Transverse colon (tissue), 4 donors: ENCODE measurements at regions not wholly inside any gene's neighbourhood (a gene's known extent, or its start where the extent isn't known, plus 50 kb on each side); places are given as distances from the start of the nearest gene placed in this dataset.

Experiments used
- DNase-seq: peaks from one replicate; pipeline ENCODE4 v3.0.0-alpha.2; 2019
- H3K27ac ChIP-seq, 4 donors: fragments of 200-600 bp; sonication (generic); 2 replicates each; pipeline ENCODE4 v1.5.1; 2016 to 2018; ENCODE audit warnings: inconsistent platforms in 4 of 4
- H3K27me3 ChIP-seq: fragments of 200-600 bp; sonication (generic); 2 replicates; pipeline ENCODE4 v1.5.1; 2017; ENCODE audit warnings: inconsistent platforms
- H3K36me3 ChIP-seq, 4 donors: fragments of 200-600 bp; sonication (generic); 2 replicates each; pipeline ENCODE4 v1.5.1; 2017 to 2019; ENCODE audit warnings: inconsistent platforms in 4 of 4
- H3K4me1 ChIP-seq, 4 donors: fragments of 200-600 bp; sonication (generic); 2 replicates each; pipeline ENCODE4 v1.5.1; 2017 to 2020; ENCODE audit warnings: inconsistent platforms in 4 of 4
- H3K4me3 ChIP-seq, 4 donors: fragments of 200-600 bp; sonication (generic); 1 replicate in 1 of 4; 2 replicates in 3 of 4; pipeline versions ENCODE4 v1.5.1 to v1.6.1; 2017 to 2019; ENCODE audit warnings: inconsistent platforms in 4 of 4
- H3K9me3 ChIP-seq, 2 donors: fragments of 200-600 bp; sonication (generic); 2 replicates each; pipeline ENCODE4 v1.5.1; 2017 to 2019; ENCODE audit warnings: inconsistent platforms in 2 of 2
- CTCF ChIP-seq, 5 experiments: fragments of 200-600 bp in 3 of 5; fragments of 450-650 bp in 2 of 5; sonication (generic) in 3 of 5; IDR thresholded peaks; 1 replicate in 2 of 5; 2 replicates in 3 of 5; pipeline ENCODE4 v1.5.1; 2016 to 2017; ENCODE audit warnings: antibody characterized with exemption in 5 of 5, inconsistent platforms in 3 of 5, mild to moderate bottlenecking in 2 of 5, moderate library complexity in 1 of 5
- EP300 ChIP-seq: sonication (generic); formaldehyde crosslinking; IDR thresholded peaks from one replicate; pipeline ENCODE4 v1.6.1; 2017; ENCODE audit warnings: antibody characterized with exemption, low read depth
- POLR2A ChIP-seq: fragments of 450-650 bp; IDR thresholded peaks from one replicate; pipeline ENCODE4 v1.6.1; 2016; ENCODE audit warnings: antibody characterized with exemption, mild to moderate bottlenecking, moderate library complexity
- POLR2AphosphoS5 ChIP-seq, 3 donors: sonication (generic); formaldehyde crosslinking; IDR thresholded peaks; one replicate each; pipeline ENCODE4 v1.6.1; 2016; ENCODE audit warnings: antibody characterized with exemption in 3 of 3
- WGBS, 2 donors: methylation state at CpG; one replicate each; pipeline ENCODE4 v1.1.5; 2018; ENCODE audit warnings: low coverage in 1 of 2; 5-methylcytosine and 5-hydroxymethylcytosine counted together
- in situ Hi-C, 4 donors: fragments of 200-750 bp; cut with MboI; loops; one replicate each; pipeline versions ENCODE4 v1.15.0 to v1.15.1; 2017; ENCODE audit warnings: low sequenced_read_pairs in 3 of 4, low pct_ligation_motif_present in 1 of 4, low pct_unique_long_range_greater_than_20kb in 1 of 4
- intact Hi-C: fragments of 100-400 bp; cut with DNase I; formaldehyde crosslinking; loops from one replicate; pipeline ENCODE4 v1.15.1; 2023; ENCODE audit warnings: low total_unique reads

GRCh38 chr10:128525936-128526335, 399.7 kb upstream of the MKI67 start:
- no peak for DNase-seq
- TF ChIP-seq POLR2A (no peak), EP300 (no peak), POLR2AphosphoS5 (IDR thresholded peaks at IDR 0.05) (no peak), CTCF (IDR thresholded peaks at IDR 0.05) (no peak)
- Histone ChIP-seq H3K27me3 (peaks cover 5% of the 10 kb centered on the region), H3K4me3 (no peak overlapping the region), H3K27ac (no peak overlapping the region), H3K36me3 (no peaks in the 10 kb centered on the region), H3K9me3 (no peaks in the 10 kb centered on the region), H3K4me1 (no peaks in the 10 kb centered on the region)
- intact Hi-C loops (no loop called here), in situ Hi-C loops (no loop called here)
- WGBS, 2 donors, result 40 to 87% methylated on average over 1 to 8 of the region's 8 CpGs

- Histone ChIP-seq H3K27ac (no peak overlapping the region), H3K9me3 (no peaks in the 10 kb centered on the region), H3K4me3 (no peak overlapping the region), H3K4me1 (no peaks in the 10 kb centered on the region), H3K27me3 (peaks cover 5% of the 10 kb centered on the region), H3K36me3 (no peaks in the 10 kb centered on the region)
- in situ Hi-C loops (no loop called here), intact Hi-C loops (no loop called here)
- WGBS, 2 donors, result 58 to 60% methylated on average over 9 to 17 of the region's 17 CpGs
- TF ChIP-seq EP300, result no peak
- no peak for TF ChIP-seq CTCF (IDR thresholded peaks at IDR 0.05)
- no peak for TF ChIP-seq POLR2A
- TF ChIP-seq POLR2AphosphoS5 (IDR thresholded peaks at IDR 0.05), result no peak
- DNase-seq, result no peak
Measured at GRCh38 chr10:128526791-128527375, 400.7 kb upstream of the MKI67 start.

DNA sequence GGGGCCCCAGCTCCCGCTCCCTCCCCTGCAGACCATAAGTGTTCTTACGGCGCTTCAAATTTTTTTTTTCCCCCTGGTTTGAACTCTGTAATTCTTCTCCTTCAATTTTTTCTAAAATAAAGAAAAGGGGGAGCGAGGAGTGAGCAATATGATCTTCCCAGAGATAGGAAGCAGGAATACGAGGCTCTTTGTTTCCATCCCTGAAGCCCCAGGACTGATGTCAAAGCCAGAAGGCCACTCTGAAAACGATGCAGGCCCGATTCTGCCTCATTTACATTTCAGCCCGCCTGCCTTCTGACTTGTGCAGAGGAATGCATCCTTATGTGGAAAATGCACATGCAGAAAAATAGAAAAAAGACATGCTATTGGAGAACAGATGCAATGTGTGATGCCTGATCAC, 401.5 kb upstream of the MKI67 start:
- WGBS, 2 donors, result 56 to 59% methylated on average over 7 to 8 of the region's 8 CpGs
- H3K27ac ChIP-seq, result no peak overlapping the region
- TF ChIP-seq POLR2AphosphoS5 (IDR thresholded peaks at IDR 0.05), result no peak
- TF ChIP-seq EP300, result no peak
- no peak for TF ChIP-seq POLR2A
- no peak for TF ChIP-seq CTCF (IDR thresholded peaks at IDR 0.05)
- DNase-seq, result no peak
- H3K9me3 ChIP-seq, result no peaks in the 10 kb centered on the region
- peaks cover 5% of the 10 kb centered on the region for H3K27me3 ChIP-seq
- no peaks in the 10 kb centered on the region for H3K36me3 ChIP-seq
- no peak overlapping the region for H3K4me3 ChIP-seq
- in situ Hi-C loops, result no loop called here
- H3K4me1 ChIP-seq, result no peaks in the 10 kb centered on the region
- intact Hi-C loops, result no loop called here

- H3K9me3 ChIP-seq, result no peaks in the 10 kb centered on the region
- H3K36me3 ChIP-seq, result no peaks in the 10 kb centered on the region
- intact Hi-C loops, result no loop called here
- no peak for DNase-seq
- 77 to 100% methylated on average over 2 of the region's 2 CpGs for WGBS, 2 donors
- no peak overlapping the region for H3K27ac ChIP-seq
- H3K4me1 ChIP-seq, result no peaks in the 10 kb centered on the region
- peaks cover 5% of the 10 kb centered on the region for H3K27me3 ChIP-seq
- no peak for TF ChIP-seq POLR2A
- TF ChIP-seq CTCF (IDR thresholded peaks at IDR 0.05), result no peak
- in situ Hi-C loops, result no loop called here
- H3K4me3 ChIP-seq, result no peak overlapping the region
Measured at GRCh38 chr10:128528167-128528566, 401.9 kb upstream of the MKI67 start.
